Islet of Langerhans (tissue), 1 donor: ENCODE measurements at regions not wholly inside any gene's neighbourhood (a gene's known extent, or its start where the extent isn't known, plus 50 kb on each side); places are given as distances from the start of the nearest gene placed in this dataset.

Experiments
- FAIRE-seq: peaks from one replicate; lab custom pipeline; 2011; peaks lifted over from hg19 to GRCh38; lab: Jason Lieb, UNC

DNA sequence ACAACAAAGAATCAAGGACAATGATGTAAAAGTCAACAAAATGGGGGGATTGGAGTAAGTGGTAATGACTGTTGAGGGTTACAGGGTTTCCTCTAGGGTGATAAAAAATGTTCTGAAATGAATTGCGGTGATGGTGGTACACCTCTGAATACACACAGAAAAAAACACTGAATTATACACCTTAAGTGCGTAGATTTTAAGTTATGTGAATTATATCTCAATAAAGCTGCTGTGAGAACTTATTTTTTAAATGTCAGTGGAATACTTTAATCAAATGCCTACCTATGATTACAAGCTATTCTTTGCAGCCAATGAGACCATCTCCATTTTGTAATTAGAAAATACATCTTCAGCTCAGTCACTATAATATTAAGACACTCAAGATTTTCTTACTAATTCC lies 53.5 kb downstream of the ZNF608 start:
- FAIRE-seq, result no peak

DNA sequence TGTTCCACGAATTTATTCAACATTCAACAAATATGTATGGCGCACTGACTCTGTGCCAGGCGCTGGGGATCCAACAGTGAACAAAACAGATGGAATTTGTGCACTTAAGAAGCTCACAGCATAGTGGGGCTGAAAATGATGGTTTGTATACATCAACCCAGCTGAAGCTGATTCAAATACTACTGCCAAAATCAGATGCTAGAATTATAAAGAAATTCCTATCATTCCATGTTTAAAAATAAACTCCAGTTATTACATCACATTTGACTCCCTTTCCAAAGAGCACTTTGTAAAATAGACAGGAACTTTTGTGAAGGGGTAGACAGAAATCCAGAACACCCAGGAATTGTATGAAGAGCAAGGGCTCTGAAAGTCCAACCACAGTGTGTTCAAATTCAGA lies 54.1 kb downstream of the ZNF608 start:
- FAIRE-seq, result peak; percentile 80

DNA sequence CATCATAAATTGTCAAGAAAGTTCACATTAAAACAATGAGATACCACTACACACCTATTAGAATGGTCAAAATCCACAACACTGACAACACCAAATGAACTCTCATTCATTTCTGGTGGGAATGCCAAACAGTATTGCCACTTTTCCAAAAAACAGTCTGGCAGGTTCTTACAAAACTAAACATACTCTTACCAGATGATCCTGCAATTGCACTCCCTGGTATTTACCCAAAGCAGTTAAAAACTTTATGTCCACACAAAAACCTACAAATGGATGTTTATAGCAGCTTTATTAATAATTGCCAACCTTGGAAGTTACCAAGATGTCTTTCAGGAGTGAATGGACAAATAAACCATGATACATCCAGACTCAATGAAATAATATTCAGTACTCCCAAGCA lies 56.8 kb downstream of the ZNF608 start:
- no peak for FAIRE-seq

DNA sequence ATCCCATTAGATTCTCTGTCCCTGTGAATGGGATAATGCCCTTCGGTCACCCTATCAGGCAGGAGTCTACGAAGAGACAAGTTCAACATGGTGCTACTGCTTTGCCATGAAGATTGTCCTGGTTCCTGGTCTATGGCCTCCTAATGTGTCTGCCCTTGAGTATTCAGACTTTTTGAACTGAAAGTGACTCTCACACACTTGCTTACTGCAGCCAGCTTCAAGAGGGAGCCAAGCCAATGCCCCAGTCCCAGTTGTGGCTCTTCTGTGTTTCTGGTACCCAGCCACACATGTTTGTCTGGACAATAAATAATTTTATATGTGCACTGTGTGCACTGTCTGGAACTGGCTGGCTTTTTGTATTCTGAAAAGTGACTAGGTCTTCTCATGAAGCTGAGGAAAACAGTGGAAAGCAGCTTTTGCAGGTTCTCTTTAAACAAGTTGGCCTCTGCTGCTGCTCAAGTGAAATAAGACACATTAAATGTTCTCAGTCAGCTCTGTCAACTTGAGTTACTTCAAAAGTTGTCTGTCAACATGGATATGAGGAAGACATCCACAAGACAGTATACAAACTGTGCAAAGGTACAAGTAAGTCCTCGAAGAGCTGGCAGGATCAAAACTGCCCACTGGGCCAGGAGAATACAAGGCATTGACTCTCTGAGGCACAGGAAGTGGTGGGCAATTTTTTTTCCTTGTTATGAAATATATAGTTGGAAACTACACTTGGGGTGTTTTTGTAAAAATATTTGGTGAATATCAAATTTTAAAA lies 60.0 kb downstream of the ZNF608 start:
- no peak for FAIRE-seq

DNA sequence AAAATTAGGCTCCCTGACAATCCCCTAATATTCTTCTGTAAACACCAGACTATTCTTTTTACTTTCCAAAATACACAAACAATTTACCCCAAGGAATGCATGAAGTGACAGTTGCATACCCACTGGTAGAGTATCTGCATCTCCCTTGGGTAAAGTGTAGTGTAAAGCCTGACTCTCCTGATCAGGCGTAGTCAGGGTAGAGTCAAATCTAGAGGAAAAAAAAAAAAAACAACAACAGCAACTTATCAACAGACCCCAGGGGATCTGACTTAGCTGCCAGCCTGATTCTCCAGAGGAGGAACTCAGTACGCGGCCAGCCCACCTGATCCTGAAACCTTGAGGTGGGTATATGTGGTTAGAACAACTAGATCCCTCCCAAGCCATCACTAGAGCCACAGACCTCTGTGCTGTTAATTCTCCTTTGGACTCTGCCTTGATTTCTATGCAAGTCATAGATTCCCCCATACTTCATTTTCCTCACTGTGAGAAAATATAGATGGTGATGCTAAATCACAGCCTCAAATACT lies 61.0 kb downstream of the ZNF608 start:
- no peak for FAIRE-seq

DNA sequence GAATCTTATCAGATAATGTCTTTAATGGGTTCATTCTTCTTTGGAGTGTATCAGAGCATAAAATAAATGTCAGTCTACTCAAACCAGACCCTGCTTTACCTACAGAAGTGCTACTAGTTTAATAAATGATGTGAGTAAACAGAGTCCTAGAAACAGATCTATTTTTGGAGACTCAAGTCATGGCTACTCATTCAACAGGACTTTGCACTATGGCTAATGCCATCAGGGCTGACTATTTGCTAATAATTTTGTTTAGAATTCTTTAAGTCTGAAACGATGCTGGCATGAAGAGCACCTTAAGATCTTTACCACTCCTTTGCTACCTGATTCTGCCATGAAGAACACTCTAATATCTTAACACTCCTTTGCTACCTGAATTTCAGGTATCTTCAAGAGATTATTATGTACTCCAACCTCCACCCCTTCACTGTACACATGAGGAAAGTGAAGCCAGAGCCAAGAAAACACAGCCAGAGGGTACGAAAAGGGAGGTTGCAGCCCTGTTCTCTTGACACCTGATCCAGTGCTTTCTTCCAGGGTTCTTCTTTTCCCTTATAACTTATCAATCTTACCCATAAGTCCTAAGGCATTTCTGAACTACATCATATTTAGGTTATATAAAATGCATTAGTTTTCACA lies 62.4 kb downstream of the ZNF608 start:
- peak; percentile 85 for FAIRE-seq

DNA sequence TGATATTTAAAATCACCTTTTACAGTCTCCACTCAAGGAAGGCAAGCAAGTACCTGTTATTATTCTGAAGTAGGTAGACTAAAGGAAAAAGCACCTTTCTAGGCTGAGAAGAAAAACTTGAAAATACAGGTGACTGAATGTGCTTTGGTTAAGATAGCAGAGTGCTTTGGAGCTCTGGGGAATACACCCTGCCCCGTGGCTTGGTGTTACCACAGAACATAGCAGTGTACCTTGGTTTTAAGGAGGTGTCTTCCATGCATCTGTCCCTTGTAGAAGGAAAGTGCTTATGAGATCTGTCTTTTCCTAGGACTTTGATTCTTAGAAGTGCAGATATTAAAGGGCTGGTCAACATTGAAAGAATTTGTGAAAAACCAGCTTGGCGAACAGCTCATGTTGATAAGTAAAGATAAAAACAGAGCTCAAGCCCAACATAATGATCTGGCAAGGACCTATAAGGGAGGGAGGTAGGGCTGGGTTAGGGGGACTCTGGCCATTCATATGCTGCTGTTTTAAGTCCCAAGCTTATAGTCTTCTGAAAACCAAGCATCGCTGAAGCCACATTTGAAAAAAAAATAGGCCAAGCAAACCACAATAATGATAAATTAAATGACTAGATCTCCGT lies 66.8 kb downstream of the ZNF608 start:
- no peak for FAIRE-seq

DNA sequence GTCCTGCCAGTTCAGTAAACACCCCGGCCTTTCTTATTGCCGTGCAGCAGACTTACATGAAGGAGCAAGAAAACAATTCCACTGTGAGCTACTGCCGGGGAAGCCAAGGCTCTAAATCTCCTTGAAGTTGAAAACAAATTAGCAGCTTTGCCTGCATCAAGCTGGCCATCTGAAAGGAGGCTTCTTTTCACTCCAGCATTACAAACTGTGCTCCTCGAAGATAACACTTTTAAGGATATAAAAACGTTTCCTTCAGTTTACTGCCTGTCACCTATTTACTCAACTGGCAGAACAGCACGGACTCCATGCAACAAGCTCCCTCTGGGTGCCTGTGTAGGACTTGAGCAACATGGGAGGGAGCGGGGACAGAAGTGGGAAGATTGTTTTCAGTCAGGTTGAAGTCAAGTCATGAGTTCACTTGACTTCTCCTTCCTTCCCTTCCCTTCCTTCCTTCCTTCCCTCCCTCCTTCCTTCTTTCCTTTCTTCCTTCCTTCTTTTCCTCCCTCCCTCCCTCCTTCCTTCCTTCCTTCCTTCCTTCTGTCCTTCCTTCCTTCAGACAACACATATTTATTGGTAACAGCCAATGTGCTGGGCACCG lies 67.4 kb downstream of the ZNF608 start:
- no peak for FAIRE-seq

DNA sequence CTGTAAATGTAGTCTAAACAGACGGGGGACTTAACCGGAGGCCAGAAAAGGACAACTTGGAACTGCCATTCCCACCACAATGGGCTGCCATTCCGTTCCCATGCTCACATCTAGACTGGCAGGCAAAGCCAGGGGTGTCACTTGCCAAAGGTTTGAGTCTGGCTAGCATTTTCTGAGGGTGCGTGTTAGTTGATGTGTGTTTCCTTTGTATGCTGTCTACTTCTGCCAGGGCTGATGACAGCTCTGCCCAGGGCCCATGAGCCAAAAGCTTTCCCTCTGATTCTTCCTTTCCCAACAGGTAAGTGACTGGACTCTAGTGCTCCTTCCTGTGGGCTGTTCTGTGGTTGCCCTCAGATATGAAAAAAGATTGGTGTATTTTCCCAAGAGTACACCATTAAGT lies 68.0 kb downstream of the ZNF608 start:
- no peak for FAIRE-seq

DNA sequence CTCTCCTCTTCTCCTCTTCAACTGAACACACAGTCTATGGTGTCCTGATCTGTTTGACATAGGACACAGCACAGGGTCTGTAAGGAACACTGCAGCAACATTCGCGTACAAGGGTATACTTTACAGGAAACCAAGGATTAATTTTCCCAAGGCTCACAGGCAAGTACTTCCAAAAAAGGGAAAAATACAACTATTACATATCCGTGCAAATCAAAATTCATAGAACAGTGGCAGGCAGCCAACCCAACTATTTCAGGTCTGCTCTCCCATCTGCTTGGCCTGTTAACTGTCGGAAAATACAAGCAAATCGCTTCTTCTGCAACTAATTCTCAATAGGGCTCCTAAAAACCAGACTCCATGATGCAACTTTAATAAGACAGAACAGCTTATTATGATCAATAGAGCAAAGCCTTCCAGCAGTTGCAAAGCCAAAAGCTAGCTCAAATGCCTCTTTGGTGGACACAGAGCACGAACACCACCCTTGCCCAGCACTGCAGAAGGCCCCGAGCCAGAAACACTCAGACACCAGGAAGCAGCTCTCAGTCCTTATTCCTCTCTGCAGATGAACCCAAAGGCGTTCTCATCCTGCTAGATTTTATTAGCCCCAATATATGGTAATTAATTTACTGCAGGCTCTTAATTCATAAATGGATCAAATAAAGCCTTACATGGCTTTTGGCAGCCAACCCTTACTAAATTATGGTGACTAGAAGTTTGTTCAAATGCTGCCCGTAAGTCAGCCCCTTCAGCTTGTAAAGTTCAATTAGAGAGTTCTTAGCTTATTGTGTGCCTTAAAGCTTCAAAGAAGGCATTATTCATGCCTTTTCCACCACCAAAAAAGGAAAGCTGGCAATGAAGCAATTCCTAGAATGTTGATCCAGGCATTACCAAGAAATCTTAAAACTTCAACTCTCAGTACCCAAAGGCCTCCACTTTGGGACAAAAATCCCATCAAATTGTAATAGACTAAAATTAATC lies 68.8 kb downstream of the ZNF608 start:
- peak; percentile 53 for FAIRE-seq

DNA sequence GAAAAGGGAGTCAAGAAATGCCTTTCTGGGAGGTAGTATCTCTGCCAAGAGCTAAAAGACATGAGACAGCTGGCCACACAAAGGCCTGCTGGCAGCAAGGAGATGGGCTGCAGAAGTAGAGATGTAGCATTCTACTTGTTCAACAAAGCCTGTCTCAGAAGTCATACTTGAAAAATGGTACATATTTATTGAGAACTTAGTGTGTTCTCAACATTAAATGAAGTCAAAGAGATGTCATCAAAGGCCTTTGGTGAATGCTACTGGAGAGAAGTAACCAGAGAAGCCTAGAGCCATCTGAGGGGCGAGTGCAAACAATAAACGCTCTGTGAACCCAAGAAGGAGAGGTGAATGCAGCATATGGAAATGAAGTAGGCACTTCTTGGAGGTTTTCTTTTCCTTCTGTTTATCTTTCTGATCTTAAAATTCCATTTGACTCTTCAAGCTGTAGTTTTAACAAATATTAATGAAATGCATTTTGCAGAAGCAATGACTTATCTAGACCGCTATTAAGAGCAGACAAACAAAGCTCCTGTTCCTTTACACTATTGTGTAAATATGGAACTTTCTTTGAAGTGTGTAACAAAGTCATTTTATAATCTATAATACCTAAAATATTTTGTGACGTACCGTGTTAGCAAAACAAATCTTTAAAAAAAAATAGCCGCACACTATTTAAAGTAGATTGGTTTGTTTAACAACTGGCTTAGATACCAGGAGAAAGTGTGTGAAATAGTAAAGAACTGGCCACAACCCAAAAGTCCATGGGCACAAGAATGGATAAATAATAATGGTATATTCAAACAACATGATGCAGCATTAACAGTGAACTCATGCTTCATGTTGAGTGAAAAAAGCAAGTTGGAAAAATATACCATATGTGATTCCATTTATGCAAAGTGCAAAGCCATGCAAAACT lies 70.2 kb downstream of the ZNF608 start:
- FAIRE-seq, result no peak

DNA sequence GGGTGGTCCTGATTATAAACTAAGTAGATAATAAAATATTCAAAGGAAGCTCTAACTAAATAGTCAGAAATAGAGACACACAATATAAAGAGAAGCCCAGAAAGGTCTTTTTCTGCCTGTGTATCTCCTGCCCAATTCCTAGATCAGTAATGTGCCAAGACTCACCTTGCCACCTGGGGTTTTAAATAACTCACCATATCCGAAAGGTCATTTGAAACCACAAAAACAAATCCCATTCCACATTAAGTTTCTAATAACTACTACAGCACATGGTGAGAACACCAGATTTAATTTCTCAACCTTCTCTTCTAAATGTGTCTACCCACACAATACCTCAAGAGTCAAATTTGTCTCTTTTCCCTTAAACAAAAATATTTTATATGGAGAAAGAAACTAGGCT lies 75.2 kb downstream of the ZNF608 start:
- no peak for FAIRE-seq

DNA sequence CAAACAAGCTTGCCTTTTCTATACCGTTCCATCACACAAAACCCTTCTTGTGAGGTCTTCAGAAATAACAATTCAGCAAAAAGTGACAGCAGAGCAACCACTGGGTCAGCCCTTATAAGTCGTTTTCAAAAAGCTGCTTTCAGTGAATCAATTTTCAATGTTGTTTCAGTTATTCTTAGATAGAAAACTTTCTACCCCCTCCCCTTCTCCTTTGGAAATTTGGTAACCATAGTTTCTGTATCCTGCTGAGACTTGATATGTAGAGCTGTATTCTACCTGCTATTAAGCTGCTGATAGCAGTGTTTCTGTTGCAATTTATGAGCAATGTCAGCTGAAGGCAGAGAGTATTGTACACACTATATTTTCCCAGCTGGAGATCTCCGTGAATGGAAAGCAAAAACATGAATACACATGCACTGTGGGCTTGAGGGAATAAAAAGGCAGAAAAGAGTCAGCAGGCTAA lies 75.7 kb downstream of the ZNF608 start:
- FAIRE-seq, result peak; percentile 74

DNA sequence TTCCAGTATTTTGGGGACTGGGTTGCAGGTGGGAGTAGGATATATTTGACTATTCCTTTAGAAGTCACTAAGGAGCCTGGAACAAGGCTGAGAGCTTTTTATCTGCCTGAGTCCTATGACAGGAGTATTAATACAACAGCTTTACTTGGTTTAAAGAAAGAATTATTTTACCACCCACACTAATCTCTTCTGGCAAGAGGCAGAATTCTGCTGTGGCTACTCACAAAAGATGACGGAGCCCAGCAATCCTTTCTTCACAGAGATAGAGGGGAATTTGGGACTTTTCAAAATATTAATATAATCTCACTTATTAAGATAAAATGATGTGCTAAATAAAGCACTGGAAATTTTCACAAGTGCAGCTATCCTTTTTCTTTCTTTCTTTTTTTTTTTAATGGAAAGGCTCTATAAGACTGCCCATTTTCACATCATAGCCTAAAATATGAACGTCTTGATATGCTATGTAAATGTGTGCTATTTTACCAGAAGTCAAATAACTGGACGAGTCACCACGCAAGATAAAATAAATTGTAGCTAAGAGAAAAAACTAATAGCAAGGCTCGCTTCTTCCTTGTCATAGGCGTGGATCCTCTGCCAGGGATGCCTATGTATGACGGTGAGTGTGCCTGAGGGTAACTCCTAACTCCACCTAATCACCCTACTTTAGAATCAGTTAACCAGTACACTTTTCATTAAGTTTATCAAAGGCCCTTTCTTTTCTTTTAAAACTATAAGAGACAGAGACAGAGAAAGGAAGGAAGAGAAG lies 76.3 kb downstream of the ZNF608 start:
- FAIRE-seq, result peak; percentile 76

DNA sequence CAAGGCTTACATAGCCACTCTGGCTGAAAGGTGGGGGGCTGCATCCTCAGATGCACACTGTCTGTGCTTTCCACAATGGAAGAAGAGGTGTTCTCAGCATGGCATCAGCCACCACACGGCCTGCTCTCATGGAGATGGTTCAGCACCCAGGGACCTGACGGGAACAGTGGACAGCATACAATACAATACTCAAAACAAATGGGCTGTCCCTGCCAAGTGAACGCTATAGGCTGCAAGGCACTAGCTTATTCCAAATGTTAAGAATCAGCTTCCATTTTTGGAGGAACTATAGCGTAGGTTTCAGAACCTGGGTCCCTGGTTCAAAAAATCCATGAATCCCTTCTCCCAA lies 77.2 kb downstream of the ZNF608 start:
- no peak for FAIRE-seq

DNA sequence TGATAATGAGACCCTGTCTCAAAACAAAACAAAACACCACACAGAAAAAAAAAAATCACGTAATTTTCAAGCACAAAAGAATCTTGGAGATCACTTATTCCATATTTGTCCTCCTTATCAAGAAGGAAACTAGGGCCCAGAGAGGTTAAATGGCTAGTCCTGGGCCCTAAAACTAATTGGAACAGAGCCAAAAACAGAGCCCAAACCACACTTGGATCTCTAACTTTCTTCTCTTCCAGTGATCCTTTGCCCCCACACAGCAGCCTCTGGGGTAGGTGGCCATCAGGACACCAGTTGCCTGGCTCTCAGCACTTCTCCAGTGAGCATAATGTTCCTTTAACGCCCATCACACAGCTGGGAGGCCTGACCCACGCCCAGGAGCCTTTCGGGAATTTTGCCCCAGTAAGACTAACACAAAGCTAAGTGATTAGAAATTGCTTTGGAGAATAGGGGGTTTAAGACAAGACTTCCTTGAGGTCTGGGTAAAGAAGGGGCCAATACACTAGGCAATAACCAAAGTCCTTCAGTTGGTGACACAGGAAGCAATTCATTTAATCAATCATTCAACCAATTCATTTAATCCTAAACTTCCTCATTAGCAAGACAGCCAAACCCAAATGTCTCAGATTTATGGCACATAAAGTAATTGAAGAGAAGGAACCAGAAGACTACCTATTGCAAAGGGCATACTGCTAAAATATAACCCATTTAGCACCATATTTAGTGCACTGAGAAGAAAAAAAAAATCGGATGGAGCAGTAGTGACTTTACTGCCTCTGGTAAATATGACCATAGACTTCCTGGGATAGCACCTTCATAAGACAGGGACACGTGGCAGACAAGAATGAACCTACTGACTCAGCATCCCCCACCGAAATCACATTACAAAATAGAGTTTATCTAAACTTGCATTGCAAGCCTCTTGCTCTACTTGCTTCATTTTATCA lies 77.8 kb downstream of the ZNF608 start:
- FAIRE-seq, result no peak

DNA sequence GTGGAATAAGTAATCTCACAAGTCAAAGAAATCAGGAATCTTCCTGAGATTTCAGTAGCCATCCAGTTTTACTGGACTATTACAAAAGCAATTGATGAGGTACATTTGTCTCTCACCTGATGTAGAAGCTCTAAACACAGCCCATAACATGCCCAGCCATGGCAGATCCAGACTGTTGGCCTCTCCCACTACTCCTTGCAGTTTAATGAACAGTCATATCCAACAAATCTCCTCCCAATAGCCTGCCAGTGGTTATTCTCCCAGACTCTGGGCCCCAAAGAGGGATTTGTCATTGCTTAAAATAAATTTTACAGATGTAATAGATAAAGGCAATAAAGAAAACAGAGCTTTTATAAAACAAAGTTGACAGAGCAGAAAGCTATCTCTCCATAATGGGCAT lies 80.8 kb downstream of the ZNF608 start:
- no peak for FAIRE-seq

DNA sequence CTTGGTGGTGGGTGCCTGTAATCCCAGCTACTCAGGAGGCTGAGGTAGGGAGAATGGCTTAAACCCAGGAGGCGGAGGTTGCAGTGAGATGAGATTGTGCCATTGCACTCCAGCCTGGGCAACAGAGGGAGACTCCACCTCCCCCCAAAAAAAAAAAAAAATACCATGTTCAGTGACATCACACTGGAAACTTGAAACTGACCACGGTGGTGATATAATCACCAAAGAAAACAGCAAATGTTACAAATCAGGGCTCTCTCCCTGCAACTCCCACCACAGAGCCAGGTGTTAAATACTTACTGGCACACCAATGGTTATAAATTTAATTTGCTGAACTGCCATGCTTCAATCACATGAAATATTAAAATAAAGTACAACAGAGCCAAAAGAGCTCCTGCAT lies 81.4 kb downstream of the ZNF608 start:
- FAIRE-seq, result no peak

DNA sequence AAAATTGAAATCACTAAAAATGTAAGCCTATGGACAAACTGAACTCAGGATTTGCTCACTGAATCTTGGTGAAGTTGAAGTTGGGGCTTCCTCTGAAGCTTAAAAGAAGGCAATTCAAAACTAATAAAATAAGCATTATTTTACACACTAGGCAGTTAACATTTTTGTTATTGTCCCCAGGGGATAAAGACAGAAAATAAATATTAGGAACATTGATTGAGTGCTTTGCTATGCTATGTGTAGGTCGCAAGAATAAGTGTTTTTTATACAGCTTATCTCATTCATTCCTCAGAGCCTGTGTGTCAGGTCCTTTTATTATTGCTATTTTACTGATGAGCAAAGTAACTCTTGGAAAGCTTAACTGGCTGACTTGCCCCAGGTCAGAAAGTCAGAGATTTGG lies 82.2 kb downstream of the ZNF608 start:
- FAIRE-seq, result no peak
